Transverse colon (tissue), 4 donors: ENCODE measurements at regions not wholly inside any gene's neighbourhood (a gene's known extent, or its start where the extent isn't known, plus 50 kb on each side); places are given as distances from the start of the nearest gene placed in this dataset.
"Not testable (repeated sequence)": the region's sequence is repeated elsewhere in the genome, so short reads cannot be mapped to it uniquely, and the experiment has no call there.

Experiments
- DNase-seq: peaks from one replicate; pipeline ENCODE4 v3.0.0-alpha.2; 2019
- H3K27ac ChIP-seq, 4 donors: fragments of 200-600 bp; sonication (generic); 2 replicates each; pipeline ENCODE4 v1.5.1; 2016 to 2018; ENCODE audit warnings: inconsistent platforms in 4 of 4
- H3K27me3 ChIP-seq: fragments of 200-600 bp; sonication (generic); 2 replicates; pipeline ENCODE4 v1.5.1; 2017; ENCODE audit warnings: inconsistent platforms
- H3K36me3 ChIP-seq, 4 donors: fragments of 200-600 bp; sonication (generic); 2 replicates each; pipeline ENCODE4 v1.5.1; 2017 to 2019; ENCODE audit warnings: inconsistent platforms in 4 of 4
- H3K4me1 ChIP-seq, 4 donors: fragments of 200-600 bp; sonication (generic); 2 replicates each; pipeline ENCODE4 v1.5.1; 2017 to 2020; ENCODE audit warnings: inconsistent platforms in 4 of 4
- H3K4me3 ChIP-seq, 4 donors: fragments of 200-600 bp; sonication (generic); 1 replicate in 1 of 4; 2 replicates in 3 of 4; pipeline versions ENCODE4 v1.5.1 to v1.6.1; 2017 to 2019; ENCODE audit warnings: inconsistent platforms in 4 of 4
- H3K9me3 ChIP-seq, 2 donors: fragments of 200-600 bp; sonication (generic); 2 replicates each; pipeline ENCODE4 v1.5.1; 2017 to 2019; ENCODE audit warnings: inconsistent platforms in 2 of 2
- CTCF ChIP-seq, 5 experiments: fragments of 200-600 bp in 3 of 5; fragments of 450-650 bp in 2 of 5; sonication (generic) in 3 of 5; IDR thresholded peaks; 1 replicate in 2 of 5; 2 replicates in 3 of 5; pipeline ENCODE4 v1.5.1; 2016 to 2017; ENCODE audit warnings: antibody characterized with exemption in 5 of 5, inconsistent platforms in 3 of 5, mild to moderate bottlenecking in 2 of 5, moderate library complexity in 1 of 5
- EP300 ChIP-seq: sonication (generic); formaldehyde crosslinking; IDR thresholded peaks from one replicate; pipeline ENCODE4 v1.6.1; 2017; ENCODE audit warnings: antibody characterized with exemption, low read depth
- POLR2A ChIP-seq: fragments of 450-650 bp; IDR thresholded peaks from one replicate; pipeline ENCODE4 v1.6.1; 2016; ENCODE audit warnings: antibody characterized with exemption, mild to moderate bottlenecking, moderate library complexity
- POLR2AphosphoS5 ChIP-seq, 3 donors: sonication (generic); formaldehyde crosslinking; IDR thresholded peaks; one replicate each; pipeline ENCODE4 v1.6.1; 2016; ENCODE audit warnings: antibody characterized with exemption in 3 of 3
- WGBS, 2 donors: methylation state at CpG; one replicate each; pipeline ENCODE4 v1.1.5; 2018; ENCODE audit warnings: low coverage in 1 of 2; 5-methylcytosine and 5-hydroxymethylcytosine counted together
- in situ Hi-C, 4 donors: fragments of 200-750 bp; cut with MboI; loops; one replicate each; pipeline versions ENCODE4 v1.15.0 to v1.15.1; 2017; ENCODE audit warnings: low sequenced_read_pairs in 3 of 4, low pct_ligation_motif_present in 1 of 4, low pct_unique_long_range_greater_than_20kb in 1 of 4
- intact Hi-C: fragments of 100-400 bp; cut with DNase I; formaldehyde crosslinking; loops from one replicate; pipeline ENCODE4 v1.15.1; 2023; ENCODE audit warnings: low total_unique reads
- small RNA-seq, 4 donors: library from RNA; depleted of rRNA; stranded (forward); fragments of <200 nt; gene quantifications; one replicate each; pipeline ENCODE3, GENCODE V24; 2016

- H3K4me1 ChIP-seq = no peaks in the 10 kb centered on the region
- no peaks in the 10 kb centered on the region for H3K27me3 ChIP-seq
- H3K36me3 ChIP-seq = no peaks in the 10 kb centered on the region
- H3K4me3 ChIP-seq = no peak overlapping the region
- in situ Hi-C loops = no loop called here
- 65% methylated on average over 23 of the region's 23 CpGs; no CpG with 5 or more reads in 1 of the 2 donors for WGBS, 2 donors
- no peak overlapping the region for H3K27ac ChIP-seq
- no peaks in the 10 kb centered on the region for H3K9me3 ChIP-seq
- intact Hi-C loops = no loop called here
- no peak for TF ChIP-seq POLR2AphosphoS5 (IDR thresholded peaks at IDR 0.05)
- no peak for TF ChIP-seq EP300
- TF ChIP-seq CTCF (IDR thresholded peaks at IDR 0.05) = no peak
- no peak for TF ChIP-seq POLR2A
- no peak for DNase-seq
Measured at GRCh38 chrX:115719171-115719570, 158.2 kb downstream of the PLS3 start.

- H3K4me1 ChIP-seq, H3K27ac ChIP-seq, in situ Hi-C loops, DNase-seq, H3K27me3 ChIP-seq, H3K36me3 ChIP-seq, H3K4me3 ChIP-seq, H3K9me3 ChIP-seq, intact Hi-C loops: not testable (repeated sequence)
- WGBS, 2 donors = 40% methylated on average over 4 of the region's 33 CpGs; no CpG with 5 or more reads in 1 of the 2 donors
Measured at GRCh38 chrX:115722724-115723433, 161.9 kb downstream of the PLS3 start.

- H3K4me1 ChIP-seq, intact Hi-C loops, in situ Hi-C loops, H3K36me3 ChIP-seq, H3K27ac ChIP-seq, H3K27me3 ChIP-seq, DNase-seq, H3K9me3 ChIP-seq, H3K4me3 ChIP-seq: not testable (repeated sequence)
- peak in 1 of 3 donors; percentile 9 for TF ChIP-seq POLR2AphosphoS5 (IDR thresholded peaks at IDR 0.05)
- no CpG with 5 or more reads among the region's 26 CpGs for WGBS, 2 donors
Measured at GRCh38 chrX:115725370-115725769, 164.4 kb downstream of the PLS3 start.

GRCh38 chrX:115727792-115728732 lies 167.1 kb downstream of the PLS3 start:
- H3K4me3 ChIP-seq, in situ Hi-C loops, H3K36me3 ChIP-seq, H3K27me3 ChIP-seq, H3K9me3 ChIP-seq, intact Hi-C loops, H3K4me1 ChIP-seq: not testable (repeated sequence)
- peak overlapping the region in 1 of 4 donors; percentile 36 for H3K27ac ChIP-seq
- DNase-seq = peak; percentile 70
- 54% methylated on average over 28 of the region's 77 CpGs; no CpG with 5 or more reads in 1 of the 2 donors for whole genome bisulfite sequencing, 2 donors

GRCh38 chrX:115732530-115732929 lies 171.6 kb downstream of the PLS3 start:
- no CpG with 5 or more reads among the region's 39 CpGs for WGBS, 2 donors
- in situ Hi-C loops, H3K4me3 ChIP-seq, H3K9me3 ChIP-seq, DNase-seq, H3K27me3 ChIP-seq, H3K4me1 ChIP-seq, H3K27ac ChIP-seq, intact Hi-C loops, H3K36me3 ChIP-seq: not testable (repeated sequence)

- H3K36me3 ChIP-seq, in situ Hi-C loops, intact Hi-C loops, H3K9me3 ChIP-seq, H3K27me3 ChIP-seq, H3K4me1 ChIP-seq: not testable (repeated sequence)
- H3K27ac ChIP-seq = peak overlapping the region in 1 of 4 donors; percentile 90
- 54% methylated on average over 17 of the region's 26 CpGs; no CpG with 5 or more reads in 1 of the 2 donors for WGBS, 2 donors
- peak; percentile 59 for DNase-seq
- peak overlapping the region in 1 of 4 donors; percentile 63 for H3K4me3 ChIP-seq
Measured at GRCh38 chrX:115735269-115735668, 174.3 kb downstream of the PLS3 start.

Small RNAs in the stretch of these regions (small RNA-seq; reads per million reads assigned to genes)
- 0 to 1.1 (median 0) reads per million in 4 donors for gene AC005000.1
